Epithelial cell of prostate (primary cell): ENCODE measurements at regions not wholly inside any gene's neighbourhood (a gene's known extent, or its start where the extent isn't known, plus 50 kb on each side); places are given as distances from the start of the nearest gene placed in this dataset.
"Not testable (repeated sequence)": the region's sequence is repeated elsewhere in the genome, so short reads cannot be mapped to it uniquely, and the experiment has no call there.

Source experiments
- DNase-seq: peaks from one replicate; pipeline ENCODE4 v3.0.0-alpha.2; 2011; ENCODE audit warnings: low read depth, low spot score
- H3K27ac ChIP-seq: fragments of 450-650 bp; 2 replicates; pipeline ENCODE4 v1.5.1; 2017; ENCODE audit warnings: mild to moderate bottlenecking

DNA sequence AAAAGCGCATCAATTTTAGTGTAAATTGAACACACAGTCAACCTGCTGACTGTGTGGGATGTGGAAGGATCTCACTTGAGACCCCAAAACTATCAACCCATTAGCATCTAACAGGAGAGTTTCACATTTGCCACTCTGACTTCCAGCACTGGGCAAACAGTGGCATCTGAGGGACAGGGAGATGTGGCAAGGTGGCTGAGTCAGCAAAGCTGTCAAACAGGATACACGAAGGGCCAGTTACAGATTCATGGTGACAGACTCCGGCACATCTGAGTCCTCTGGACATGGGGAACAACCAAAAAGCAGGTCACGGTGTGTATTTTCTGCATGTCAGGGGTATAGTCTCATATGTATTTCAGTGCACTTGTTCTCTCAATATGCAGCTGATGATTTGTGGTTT is 573.4 kb upstream of the PPP2R3A start:
- no peak overlapping the region for H3K27ac ChIP-seq
- DNase-seq = no peak

DNA sequence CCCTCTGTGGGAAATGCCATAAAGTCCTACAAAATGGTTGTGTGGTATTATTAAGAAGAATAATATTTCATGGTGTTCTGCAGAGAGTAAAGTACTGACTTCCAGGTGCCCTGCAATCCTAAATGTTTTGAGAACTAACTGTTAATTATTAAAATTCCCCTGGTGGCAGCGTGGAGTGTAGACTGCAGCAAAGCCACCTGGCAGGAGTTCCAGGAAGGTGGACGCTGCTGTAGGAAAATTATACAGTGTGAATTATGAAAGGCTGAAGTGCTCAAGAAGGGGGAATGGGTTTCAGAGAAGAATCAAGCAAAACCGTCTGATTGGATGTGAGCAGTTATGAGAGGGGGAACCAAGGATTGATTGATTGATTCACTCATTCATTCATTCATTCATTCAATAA is 572.4 kb upstream of the PPP2R3A start:
- no peak overlapping the region for H3K27ac ChIP-seq
- DNase-seq = no peak

DNA sequence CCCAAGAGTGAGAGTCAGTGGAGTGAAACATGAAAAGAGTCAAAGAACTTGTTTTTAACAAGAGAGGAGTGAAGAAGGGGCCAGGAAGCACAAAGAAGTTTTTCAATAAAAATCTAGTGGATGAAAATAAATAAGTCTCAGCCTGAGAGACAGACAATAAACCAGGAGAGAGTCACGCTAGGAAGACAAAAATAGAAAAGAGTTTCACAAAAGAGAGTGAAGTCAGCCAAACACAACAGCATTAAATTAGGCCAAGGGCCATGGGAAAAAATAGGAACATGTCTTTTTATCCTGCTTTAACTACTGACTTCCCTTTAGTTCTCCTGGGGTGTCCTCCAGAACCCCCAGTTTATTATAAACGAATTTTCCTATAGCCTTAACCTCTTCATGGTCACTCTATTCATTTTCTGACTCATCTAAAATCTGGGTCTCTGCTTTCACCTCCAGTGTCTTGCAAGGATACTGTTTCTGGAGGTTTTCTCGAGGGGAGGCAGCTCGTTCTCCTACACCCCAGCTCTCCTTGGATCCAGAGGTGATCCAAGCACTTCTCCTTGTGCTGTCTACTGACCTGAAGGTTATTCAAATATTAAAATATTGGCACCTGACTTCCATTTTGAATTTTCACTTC is 571.5 kb upstream of the PPP2R3A start:
- no peak for DNase-seq
- H3K27ac ChIP-seq = no peak overlapping the region

DNA sequence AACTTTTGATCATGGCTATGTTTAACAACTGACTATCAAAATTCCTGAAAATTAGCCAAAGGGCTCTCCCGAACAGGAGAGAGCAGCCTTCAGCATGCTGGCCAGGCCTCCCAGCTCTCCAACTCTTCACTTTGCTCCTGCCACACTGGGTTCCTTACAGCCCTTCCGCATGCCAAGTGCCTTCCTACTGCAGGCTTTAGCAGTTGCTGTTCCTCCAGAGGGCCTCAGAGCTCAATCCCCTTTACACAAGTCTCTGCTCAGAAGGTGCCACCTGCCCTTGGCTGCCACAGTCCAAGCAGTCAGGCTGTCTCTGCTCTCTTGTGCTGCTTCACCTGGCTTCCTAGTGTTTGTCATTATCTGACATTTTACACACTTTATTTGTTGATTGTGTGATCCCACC is 553.1 kb upstream of the PPP2R3A start:
- no peak for DNase-seq
- H3K27ac ChIP-seq = no peak overlapping the region

DNA sequence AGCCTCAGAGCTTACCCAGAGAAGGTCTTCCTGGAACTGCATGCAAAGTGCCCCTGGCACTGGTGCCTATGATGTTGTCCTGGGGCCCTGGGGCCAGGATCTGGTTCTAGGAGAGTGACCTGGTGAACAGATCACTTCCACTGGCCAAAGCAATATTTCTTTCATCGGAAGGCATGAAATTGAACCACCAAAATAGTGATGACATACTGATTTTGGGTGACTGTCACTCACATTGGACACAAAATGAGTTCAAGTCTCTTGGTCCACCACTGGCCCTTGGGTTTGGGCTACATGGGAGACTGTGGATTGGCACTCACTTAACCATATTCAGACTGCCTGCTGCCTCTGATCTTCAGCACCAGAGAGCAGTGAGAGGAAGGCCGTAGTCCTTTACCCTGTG is 549.3 kb upstream of the PPP2R3A start:
- no peak for DNase-seq
- no peak overlapping the region for H3K27ac ChIP-seq

DNA sequence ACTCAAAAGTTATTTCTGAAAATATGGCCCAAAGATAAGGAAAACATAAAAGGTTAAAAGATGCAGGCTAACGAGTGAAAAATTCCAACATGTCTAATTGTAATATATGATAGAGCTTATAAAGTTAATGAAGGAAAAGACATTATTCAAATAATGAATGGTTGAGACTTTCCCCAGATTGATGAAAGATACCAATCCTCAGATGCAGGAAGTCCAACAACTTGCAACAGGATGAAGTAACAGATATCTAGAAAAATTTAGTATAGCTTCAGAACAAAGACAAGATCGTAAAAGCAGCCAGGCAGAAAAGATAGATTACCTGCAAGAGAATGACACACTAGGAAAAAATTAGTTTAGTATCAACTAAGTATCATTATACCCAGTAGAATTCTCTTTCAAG is 546.4 kb upstream of the PPP2R3A start:
- no peak for DNase-seq
- H3K27ac ChIP-seq = no peak overlapping the region

DNA sequence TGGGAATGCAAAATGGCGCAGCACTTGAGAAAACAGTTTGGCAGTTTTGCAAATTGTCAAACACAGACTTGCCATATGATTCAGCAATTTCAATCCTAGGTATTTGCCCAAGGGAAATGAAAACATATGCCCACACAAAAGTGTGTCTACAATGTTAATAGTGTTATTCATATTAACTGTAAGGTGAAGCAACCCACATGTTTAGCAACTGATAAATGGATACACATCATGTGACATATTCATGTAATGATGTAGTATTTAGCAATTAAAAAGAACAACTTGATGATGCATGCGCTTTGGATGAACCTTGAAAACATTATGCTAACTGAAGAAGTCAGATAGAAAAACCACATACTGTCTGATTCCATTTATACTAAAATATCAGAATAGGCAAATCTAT is 539.0 kb upstream of the PPP2R3A start:
- no peak overlapping the region for H3K27ac ChIP-seq
- no peak for DNase-seq

DNA sequence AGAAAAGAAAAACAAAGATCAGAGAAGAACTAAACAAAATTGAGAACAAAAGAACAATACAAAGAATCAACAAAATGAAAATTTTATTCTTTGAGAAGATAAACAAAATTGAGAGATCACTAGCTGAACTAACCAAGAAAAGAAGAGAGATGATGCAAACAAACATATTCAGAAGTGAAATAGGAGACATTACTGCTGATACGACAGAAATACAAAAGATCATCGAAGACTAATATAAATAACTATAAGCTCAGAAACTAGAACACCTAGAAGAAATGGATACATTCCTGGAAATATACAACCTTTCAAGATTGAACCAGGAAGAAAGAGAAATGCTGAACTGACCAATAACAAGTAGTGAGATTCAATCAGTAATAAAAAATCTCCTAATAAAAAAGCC is 533.1 kb upstream of the PPP2R3A start:
- no peak for DNase-seq
- no peak overlapping the region for H3K27ac ChIP-seq

DNA sequence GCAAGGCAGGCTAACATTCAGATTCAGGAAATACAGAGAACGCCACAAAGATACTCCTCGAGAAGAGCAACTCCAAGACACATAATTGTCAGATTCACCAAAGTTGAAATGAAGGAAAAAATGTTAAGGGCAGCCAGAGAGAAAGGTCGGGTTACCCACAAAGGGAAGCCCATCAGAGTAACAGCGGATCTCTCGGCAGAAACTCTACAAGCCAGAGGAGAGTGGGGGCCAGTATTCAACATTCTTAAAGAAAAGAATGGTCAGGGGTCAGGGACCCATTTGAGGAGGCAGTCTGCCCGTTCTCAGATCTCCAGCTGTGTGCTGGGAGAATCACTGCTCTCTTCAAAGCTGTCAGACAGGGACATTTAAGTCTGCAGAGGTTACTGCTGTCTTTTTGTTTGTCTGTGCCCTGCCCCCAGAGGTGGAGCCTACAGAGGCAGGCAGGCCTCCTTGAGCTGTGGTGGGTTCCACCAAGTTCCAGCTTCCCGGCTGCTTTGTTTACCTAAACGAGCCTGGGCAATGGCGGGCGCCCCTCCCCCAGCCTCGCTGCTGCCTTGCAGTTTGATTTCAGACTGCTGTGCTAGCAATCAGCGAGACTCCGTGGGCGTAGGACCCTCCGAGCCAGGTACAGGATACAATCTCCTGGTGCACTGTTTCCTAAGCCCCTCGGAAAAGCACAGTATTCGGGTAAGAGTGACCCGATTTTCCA is 526.5 kb upstream of the PPP2R3A start:
- DNase-seq, H3K27ac ChIP-seq: not testable (repeated sequence)

DNA sequence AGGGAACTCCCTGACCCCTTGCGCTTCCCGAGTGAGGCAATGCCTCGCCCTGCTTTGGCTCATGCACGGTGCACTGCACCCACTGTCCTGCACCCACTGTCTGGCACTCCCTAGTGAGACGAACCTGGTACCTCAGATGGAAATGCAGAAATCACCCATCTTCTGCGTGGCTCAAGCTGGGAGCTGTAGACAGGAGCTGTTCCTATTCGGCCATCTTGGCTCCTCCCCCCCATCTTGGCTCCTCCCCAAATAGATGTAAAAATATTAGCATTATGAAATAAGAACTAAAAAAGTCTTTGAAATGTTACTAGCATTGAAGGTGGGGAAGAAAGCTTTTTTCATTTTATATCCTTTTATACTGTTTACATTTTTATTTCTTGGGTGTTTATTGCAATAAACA is 525.9 kb upstream of the PPP2R3A start:
- not testable (repeated sequence) for H3K27ac ChIP-seq

DNA sequence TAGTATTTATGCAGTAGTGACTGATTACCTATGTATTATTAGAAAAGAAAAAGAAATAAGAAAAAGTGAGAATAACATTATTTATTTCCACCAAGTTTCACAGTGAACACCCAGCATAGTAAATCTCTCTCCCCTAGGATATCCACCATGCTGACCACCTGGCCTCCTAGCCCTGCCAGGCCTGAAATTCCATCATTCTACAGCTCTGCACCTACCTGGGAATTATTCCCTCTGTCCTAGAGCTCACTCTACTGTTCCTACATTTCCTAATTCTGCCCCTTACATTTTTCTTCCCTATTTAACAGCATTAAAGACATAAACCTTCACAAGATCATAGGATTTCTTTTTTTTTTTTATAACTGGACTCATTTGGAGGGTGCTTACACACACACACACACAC is 525.3 kb upstream of the PPP2R3A start:
- no peak for DNase-seq
- no peak overlapping the region for H3K27ac ChIP-seq

More for the DNA sequence above, 525.9 kb upstream of the PPP2R3A start:
- not testable (repeated sequence) for DNase-seq

DNA sequence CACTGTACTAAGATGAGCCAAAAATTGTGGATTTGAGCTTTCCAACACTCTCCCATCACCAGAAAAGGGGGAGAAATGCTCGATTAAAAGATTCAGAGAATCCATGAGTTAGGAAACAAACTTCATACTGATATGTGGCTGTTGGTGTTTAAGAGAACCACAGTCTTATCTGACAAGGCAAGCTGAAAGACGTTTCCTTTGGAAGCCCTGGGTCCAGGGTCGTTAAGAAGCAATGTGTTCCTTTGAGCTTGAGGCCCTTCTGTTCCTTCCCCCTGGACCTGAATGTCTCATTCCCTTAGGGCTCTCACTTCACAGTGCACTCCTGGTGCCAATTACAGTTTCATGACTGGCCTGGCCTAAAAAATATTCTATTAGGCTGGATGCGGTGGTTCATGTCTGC is 524.8 kb upstream of the PPP2R3A start:
- H3K27ac ChIP-seq = no peak overlapping the region
- no peak for DNase-seq

DNA sequence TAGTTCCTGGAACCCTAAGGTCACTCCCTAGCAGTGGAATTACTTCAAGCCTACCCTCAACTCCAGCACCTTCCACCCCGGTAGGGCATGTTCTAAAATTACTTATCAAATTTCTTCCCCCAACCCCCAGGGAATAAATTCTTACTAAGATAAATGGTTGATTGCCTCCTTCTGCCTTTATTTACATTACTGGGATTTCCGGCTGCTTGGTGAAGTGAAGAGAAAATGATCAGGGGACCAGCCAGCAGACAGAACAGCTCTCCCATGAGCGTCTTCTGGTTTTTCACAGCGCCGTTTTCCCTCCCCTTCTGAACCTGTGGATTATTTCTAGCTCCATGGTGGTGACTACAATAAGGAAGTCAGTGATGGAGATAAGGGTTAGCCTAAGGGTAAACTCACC is 521.5 kb upstream of the PPP2R3A start:
- H3K27ac ChIP-seq = no peak overlapping the region
- no peak for DNase-seq

DNA sequence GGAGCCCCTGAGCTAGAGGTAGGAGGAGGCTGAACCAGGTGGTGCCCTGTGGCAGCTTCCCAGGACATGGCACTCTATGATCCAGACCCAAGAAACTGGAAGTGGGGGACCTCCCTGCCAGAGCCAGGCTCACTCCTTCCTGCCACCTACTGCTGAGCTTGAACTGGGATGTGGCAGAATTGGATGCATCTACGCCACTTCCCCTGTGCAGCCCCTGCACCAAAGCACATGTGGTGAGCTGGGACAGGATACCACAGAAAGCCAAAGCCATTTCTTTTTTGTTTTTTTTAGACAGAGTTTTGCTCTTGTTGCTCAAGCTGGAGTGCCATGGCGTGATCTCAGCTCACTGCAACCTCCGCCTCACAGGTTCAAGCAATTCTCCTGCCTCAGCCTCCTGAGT is 518.0 kb upstream of the PPP2R3A start:
- no peak for DNase-seq
- no peak overlapping the region for H3K27ac ChIP-seq

DNA sequence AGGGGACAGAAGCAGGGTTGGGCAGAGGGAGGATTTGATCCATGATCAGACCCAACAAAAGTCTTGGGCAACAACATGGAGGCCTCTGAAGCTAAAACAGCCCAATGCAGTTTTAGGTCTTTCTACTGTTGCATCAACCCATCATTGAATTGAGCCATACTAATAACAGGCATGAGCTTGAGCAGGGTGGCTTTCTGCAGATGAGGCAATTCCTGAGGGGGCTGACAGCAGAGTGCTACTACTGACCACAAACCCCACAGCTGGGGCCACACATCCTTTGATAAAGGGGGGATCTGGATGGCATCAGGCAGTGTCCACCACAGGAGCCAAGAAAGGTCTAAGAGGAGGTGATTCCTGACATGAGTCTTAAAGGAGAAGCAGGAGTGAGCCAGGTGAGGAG is 517.0 kb upstream of the PPP2R3A start:
- no peak for DNase-seq
- no peak overlapping the region for H3K27ac ChIP-seq

DNA sequence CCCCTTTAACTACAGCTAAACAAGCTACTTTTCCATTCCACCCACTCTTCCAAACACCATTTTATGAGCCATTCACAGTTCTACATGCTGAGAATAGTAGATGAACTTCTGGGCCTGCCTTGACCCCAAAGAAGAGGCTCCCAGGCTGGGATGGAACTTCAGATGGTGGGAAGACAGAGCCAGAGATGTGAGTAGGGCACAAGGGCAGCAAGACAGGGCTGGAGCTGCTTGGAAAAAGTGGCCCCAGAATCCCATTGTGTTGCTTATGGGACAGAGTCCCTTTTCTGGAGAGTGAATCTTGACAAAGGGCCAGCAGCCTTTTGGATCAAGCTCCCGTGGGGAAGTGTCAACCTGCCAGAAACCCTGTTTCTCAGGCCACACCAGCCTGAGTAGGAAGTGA is 516.5 kb upstream of the PPP2R3A start:
- DNase-seq = no peak
- no peak overlapping the region for H3K27ac ChIP-seq

DNA sequence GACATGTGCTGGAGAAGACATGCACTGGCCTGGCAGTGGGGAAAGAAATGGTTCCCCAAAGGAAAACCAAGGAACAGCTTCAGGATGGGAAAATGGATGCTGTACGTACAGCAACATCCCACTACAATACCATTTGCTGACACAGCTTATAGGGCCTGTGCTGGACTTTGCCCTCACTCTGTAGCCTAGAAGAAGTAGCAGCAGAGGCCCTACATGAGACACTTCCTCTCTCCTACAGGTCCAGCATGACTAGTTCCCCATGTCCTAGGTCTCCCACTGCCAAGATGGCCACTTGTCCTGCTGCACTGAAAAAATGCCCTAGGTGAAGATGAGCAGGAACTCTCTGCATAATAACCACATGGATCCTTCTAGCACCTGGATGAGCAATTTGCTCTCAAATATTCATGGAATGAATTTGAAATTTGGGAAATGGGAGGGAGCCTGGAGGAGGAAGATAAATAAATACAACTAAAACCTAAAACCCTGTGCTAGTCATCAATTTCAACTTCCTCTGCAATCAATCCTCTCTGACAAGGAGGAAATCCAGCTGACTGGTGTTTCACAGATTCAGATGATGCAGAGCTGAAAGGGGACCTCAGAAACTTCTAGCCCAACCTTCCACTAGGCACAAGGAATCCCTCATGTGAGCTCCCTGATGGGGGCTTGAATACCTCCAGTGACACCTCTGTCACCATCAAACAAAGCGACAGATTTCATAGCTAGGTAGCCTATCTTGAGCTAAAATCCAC is 514.3 kb upstream of the PPP2R3A start:
- no peak for DNase-seq

DNA sequence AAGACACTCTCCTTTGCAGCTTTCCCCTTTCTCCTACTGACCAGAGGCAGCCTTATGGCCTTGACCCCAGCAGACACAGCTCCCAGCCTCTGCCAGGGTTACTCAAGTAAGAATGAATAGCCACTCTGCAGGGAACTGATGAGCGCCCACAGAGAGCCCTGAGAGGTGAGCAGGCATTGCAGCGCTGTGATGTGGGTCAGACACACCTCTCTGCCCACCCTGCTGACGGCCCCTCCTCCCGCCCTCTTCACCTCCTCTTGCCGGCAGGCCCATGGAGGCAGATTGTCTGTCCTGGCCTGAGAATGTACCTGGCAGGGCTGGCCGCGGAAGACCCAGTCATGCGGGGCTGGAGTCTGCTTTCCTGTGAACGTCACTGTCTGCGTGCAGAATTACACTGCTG is 512.6 kb upstream of the PPP2R3A start:
- no peak for DNase-seq
- H3K27ac ChIP-seq = no peak overlapping the region

More for the DNA sequence above, 514.3 kb upstream of the PPP2R3A start:
- no peak overlapping the region for H3K27ac ChIP-seq

DNA sequence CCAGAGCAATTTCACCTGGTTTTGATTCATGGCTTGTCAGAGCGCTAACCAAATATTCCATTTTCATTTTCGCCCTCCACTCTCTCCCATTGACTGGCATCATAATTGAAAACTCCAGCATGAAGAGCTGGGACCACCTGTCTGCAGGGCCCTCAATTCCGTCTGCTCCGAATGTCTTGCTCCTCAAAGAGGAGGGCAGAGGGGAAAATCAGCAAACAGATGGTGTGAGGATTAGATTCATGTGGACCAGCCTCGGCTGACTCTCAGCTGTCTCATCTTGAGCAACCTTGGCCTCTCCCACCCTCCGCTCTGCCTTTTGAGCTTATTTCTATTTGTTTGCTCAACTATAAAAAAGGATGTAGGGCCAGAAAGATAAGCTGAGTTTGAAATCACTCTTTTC is 512.2 kb upstream of the PPP2R3A start:
- H3K27ac ChIP-seq = no peak overlapping the region
- no peak for DNase-seq

DNA sequence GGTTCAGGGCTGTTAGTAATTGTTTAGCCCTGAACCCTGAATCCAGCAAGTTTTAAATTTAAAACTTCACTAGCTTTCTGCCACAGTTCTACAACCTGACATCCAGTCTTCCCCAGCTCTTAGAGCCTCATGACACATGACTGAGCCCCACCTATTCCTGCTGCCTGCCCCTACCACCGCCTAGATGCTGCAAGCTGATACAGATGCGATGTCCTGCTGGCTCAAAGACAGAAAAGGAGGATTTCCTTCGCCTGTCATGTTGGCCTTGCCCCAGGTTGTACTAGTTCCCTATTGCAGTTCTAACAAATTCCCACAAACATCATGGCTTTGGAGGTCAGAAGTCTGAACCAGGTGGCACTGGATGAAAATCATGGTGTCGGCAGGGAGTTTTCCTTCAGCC is 510.6 kb upstream of the PPP2R3A start:
- no peak for DNase-seq

DNA sequence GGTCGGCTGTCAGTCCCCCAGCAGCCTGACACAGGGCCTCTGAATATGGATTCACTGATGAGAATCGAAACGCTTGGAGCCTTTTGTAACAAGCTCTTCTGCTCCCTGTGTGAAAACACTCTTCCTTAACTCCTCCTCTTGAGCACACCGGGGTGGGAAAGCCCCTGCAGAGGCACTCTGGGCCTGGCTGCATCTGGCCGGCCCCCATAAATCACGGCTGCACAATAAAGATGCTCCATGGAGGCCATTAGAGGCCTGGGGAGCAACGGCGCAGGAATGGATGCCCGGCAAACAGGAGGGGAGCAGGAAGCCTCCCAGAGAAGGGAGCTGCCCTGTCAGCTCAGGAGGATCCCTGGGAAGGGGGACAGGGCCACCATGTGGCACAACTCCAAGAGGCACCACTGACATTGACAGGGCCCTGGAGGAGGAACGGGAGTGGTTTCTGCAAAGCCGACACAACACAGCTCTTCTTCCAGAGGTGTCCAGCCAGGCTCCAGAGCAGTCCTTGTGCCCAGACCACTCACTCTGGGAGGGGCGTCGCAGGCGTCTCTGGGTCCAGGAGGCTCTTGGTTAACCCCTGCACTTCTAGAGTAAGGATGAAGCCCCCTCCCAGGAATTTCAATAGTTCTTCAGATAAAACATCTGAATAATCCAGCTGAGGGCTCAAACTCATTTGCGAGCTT is 509.3 kb upstream of the PPP2R3A start:
- no peak for DNase-seq
- H3K27ac ChIP-seq = no peak overlapping the region

More for the DNA sequence above, 510.6 kb upstream of the PPP2R3A start:
- no peak overlapping the region for H3K27ac ChIP-seq
